Right forelimb (tissue), 1 donor: ENCODE measurements at regions not wholly inside any gene's neighbourhood (a gene's known extent, or its start where the extent isn't known, plus 50 kb on each side); places are given as distances from the start of the nearest gene placed in this dataset.
"Not testable (repeated sequence)": the region's sequence is repeated elsewhere in the genome, so short reads cannot be mapped to it uniquely, and the experiment has no call there.

Experiments
- DNase-seq: peaks from one replicate; pipeline ENCODE4 v3.0.0-alpha.2; 2018

DNA sequence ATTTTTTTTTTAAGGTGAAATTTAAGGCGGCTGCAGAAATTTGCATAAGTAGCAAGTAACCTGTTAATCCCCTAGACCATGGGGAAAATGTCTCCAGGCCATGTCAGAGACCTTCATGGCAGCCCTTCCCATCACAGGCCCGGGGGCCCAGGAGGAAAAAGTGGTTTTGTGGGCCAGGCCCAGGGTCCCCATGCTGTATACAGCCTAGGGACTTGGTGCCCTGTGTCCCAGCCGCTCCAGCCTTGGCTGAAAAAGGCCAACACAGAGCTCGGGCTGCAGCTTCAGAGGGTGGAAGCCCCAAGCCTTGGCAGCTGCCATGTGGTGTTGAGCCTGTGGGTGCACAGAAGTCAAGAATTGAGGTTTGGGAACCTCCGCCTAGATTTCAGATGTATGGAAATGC, 218.3 kb downstream of the KCNRG start:
- DNase-seq, result not testable (repeated sequence)

DNA sequence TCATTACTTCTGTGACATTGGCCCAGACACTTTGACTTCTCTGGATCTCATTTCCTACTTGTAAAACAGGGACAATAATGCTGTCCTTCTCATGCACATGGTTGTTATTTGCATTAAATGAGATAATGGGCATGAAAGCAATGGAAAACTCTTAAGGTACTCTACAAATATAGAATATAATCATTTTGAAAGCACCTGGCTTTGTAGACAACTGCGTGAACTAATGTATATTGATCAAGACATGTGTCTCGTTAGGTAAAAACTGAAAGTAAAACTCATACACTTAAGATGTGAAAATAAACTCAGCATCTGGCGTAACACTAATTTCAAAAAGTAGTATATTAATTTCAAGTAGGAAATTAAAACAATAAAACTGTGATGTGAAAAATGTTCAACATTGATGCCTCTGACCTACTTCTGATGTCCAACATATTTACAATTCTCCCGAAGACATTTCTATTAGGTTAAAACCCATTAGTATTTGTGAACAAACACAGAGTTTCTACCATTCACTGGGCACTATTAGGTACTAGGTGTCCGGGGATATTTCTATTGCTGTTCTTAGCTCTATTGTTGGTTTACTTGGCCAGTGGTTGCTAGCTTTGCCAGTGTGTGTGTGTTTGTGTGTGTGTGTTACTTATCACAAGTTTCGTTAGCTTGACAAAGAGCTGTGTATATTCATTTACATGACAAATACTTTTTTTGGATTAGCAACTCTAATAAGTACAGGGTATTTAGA, 220.5 kb downstream of the KCNRG start:
- no peak for DNase-seq

DNA sequence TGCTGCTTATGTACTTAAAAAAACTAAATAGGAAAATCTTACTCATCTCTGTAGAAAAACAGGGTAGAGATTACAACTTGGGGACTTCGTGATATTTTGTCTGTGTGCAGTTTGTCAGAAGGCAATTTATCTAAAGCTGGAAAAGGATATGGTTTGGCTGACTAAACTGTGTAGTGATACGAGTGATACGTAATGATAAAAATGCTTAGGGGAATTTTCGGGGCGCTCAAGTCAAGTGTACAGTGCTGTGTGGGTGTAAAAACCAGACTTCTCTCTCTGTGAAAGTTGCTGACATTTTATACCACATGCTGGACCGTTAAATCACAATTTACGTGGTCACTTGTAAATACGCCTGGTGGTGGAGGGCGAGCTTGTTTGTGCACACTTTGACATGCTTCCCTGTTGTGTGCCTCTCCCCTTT, 221.7 kb downstream of the KCNRG start:
- DNase-seq, result no peak

DNA sequence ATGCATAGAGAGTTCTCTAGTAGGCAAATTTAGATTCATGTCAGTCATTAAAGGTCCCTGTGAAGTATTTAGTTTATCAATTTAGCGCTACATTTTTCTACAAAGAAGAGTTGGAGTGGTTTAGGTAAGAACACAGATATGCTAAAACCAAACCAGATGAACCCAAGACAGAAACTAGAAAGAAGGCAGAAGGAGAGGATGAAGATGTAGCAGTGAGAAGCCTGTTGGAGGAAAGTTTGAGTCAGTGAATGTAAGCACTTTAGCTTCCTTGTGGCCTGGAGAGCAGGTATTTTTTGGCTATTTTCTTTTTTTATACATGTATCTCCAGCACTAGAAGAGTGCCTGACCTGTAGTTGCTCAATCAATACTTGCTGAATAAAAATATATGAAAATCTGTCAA, 223.7 kb downstream of the KCNRG start:
- no peak for DNase-seq

DNA sequence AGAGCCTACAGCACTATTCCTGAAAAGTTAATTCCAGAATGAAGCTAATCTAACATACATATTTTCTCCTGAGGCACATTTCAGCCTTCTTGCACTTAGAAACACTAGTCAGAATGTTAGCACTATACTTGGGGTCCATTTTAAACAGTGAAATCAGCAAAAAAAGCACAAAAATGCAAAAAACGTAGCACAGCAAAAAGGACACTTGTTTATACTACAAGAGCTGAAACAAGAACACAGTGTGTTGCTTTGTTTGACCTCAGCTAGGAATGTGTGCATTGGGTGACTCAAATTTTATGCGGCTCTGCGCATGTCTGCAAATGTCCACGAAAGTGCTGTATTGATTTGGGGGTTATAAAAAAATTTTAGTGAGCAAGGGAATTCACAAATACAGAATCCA, 226.2 kb downstream of the KCNRG start:
- no peak for DNase-seq

DNA sequence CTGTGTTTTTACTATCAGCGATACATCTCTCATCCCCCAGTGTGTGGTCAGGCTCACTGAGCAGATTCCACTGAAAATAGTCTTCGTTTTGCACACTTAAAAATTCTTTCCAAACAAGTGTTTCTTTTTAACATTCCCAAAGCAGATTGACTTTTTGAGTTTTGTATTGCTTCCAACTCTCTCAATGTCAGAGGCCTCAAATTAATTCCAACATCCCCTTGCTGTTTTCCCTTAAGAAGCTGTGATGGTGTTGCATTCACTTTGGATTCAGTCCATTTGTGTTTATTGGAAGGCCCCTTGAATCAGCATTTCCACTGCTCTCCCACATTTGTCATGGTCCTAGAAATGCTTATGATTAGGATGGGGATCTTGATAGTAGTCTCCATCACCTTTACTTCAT, 228.7 kb downstream of the KCNRG start:
- DNase-seq, result no peak

DNA sequence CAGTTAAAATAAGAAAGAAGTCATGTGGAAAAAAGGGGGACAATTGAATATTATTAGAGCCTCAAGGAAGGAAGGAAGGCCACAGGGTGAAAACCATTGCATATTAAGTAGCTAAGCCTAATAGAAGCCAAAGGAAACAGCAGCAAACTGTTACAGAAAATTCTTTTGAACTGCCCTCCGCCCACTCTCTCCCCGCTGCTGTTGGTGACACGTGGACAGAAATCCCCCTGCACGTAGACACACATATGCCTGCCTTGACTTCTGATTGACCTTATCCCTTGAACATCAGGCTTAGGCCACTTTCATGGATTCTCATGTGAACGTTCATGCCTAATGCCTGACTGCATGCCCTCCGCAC, 229.1 kb downstream of the KCNRG start:
- no peak for DNase-seq

DNA sequence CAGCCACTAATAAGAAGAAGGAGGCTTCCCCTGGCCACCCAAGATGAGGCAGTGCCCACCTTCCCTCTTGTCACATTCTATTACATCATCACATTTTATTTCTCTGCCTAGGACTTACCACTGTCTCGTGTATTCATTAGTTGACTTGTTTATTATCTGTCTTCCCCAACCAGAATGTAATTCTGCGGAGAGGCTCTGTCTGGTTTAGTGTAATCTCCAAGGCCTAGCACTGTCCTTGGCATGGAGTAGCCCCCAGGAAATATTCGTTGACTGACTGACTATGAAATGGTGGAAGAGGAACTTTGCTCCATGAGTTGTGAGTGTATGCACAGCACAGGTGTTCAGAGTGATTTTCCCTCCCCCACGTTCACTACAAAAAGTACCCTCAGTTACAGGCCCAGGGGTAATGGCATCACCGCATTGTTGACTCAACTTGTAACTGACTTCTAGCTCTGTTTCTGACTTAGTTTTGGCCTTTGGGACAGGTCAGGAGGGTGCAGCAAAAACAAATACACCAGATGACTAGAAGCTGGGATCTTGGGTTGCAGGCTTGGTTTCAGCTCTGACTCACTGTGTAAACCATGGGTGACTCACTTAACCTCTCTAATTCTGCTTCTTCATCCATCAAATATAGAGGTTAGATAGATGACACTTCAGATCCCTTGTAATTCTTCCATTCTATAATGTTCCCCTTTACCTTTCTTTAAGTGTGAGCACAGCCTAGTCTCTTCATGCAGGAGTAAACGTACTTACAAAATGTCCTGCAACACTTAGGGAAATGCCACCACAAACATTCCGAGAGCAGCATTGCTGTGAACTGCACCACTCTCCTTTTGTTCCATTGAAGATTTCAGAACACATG, 229.7 kb downstream of the KCNRG start:
- DNase-seq, result no peak

DNA sequence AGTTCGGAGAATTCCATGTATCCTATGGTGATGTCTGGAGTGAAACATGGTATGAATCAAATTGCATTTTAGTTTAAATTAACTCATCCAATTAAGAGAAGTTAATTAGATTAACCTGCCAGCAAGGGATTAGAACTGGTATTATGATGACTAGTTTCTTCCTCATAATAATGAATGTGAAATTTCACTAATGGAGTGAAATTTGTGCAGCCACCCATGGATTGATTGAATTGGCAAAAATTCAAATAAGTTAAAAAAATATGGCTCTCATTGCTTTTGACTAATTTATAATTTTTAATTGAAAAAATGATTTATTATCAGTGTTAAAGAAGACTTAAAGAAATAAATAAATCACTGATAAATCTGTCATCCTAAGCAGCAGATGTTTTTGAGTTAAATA, 232.0 kb downstream of the KCNRG start:
- no peak for DNase-seq

DNA sequence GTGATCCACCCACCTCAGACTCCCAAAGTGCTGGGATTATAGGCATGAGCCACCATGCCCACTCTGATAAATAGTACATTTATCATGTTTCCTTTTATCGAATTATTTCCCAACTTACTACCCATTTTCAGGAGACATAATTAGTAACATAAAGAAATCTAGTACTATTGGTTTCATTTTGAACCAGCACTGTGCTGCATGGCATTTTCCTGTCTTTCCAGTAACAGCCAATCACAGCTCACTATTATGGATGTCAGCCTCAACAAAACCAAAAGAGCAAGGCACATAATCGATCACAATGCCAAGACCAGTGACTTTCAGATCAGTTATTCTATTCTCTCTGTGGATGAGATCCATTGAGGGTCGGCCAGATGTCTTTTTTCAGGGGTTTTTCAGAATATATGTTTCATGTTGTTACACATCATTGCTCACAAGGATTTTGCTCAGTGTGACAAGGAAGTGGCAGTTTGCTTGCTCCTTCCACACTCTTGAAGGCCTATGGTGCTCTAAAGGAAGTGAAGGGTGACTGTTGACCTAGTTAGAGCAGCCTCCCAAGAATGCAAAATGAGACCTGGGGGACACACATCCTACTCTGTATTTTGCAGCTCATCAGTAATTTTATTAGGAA, 233.4 kb downstream of the KCNRG start:
- no peak for DNase-seq

DNA sequence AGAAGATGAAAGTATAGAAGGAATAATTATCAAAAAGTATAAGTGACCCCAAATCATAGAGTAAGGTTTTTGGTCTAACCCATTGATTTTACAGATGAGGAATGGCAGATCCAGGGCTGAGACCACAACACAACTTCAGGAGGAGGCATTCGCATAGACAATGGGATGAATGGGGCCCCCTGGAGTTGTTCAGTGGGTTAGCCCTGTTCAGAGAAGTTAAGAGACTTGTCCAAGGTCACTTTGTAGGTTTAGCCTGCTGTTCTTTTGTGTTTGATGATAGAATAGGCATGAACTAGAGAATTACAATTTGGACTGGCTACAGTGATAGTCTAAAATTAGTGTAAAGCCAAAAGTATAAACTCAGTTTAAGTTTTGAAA, 233.9 kb downstream of the KCNRG start:
- DNase-seq, result no peak

DNA sequence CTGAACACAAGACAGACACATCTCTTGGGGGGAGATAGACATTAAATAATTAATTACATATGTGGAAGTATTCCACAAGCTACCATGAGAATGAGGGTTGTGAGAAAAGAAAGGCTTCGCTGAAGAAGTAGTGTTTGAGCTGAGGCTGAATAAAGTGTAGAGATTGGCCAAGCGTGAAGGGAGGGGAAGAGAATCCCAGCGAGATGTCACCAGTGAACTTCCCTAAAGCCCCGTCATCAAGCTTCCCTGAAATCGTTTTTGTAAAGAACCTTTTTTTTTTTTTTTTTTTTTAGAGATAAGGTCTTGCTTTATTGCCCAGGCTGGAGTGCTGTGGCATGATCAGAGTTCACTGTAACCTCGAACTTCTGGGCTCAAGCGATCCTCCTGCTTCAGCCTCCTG, 235.2 kb downstream of the KCNRG start:
- no peak for DNase-seq

DNA sequence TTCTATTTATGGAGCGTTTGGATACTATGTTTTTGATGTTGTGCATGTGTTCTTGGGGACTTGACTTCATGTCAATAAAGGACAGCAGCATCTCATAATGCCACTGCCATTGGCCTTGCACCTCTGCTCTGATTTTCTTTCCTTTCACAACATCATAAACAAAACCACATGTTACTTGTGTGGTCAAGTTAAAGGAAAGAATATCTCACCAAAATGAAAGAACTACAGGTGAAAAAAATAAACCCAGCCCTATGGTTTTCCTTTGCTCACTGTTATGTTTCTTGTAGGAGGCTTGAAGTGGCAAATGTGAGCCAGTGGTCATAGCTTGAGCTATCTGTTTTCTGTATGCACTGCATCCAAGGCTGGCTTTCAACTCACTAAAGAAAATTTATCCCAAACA, 240.4 kb downstream of the KCNRG start:
- DNase-seq, result no peak

DNA sequence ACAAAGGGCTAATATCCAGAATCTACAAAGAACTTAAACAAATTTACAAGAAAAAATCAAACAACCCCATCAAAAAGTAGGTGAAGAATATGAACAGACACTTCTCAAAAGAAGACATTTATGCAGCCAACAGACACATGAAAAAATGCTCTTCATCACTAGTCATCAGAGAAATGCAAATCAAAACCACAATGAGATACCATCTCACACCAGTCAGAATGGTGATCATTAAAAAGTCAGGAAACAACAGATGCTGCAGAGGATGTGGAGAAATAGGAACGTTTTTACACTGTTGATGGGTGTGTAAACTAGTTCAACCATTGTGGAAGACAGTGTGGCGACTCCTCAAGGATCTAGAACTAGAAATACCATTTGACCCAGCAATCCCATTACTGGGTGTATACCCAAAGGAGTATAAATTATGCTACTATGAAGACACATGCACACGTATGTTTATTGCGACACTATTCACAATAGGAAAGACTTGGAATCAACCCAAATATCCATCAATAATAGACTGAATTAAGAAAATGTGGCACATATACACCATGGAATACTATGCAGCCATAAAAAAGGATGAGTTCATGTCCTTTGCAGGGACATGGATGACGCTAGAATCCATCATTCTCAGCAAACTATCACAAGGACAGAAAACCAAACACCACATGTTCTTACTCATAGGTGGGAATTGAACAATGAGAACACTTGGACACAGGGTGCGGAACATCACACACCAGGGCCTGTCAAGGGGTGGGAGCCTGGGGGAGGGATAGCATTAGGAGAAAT, 241.5 kb downstream of the KCNRG start:
- not testable (repeated sequence) for DNase-seq

DNA sequence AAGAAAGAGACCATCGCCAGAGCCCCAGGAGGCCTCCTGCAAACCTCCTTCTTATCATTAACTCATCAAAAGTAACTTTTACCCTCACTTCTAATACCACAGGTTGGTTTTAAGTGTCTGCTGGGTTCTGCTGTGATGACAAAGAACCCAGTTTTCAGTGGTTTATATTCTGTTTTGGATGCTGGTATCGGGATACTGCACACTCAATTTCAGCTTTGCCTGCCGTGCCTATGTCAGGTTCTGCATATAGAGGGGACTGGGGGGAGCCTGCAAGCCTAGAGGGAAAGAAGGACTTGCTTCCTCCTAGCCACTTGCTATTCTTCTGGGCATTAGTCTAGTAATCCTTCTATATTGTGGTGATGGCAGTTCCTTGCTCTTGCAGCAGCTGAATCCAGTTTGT, 242.4 kb downstream of the KCNRG start:
- no peak for DNase-seq

DNA sequence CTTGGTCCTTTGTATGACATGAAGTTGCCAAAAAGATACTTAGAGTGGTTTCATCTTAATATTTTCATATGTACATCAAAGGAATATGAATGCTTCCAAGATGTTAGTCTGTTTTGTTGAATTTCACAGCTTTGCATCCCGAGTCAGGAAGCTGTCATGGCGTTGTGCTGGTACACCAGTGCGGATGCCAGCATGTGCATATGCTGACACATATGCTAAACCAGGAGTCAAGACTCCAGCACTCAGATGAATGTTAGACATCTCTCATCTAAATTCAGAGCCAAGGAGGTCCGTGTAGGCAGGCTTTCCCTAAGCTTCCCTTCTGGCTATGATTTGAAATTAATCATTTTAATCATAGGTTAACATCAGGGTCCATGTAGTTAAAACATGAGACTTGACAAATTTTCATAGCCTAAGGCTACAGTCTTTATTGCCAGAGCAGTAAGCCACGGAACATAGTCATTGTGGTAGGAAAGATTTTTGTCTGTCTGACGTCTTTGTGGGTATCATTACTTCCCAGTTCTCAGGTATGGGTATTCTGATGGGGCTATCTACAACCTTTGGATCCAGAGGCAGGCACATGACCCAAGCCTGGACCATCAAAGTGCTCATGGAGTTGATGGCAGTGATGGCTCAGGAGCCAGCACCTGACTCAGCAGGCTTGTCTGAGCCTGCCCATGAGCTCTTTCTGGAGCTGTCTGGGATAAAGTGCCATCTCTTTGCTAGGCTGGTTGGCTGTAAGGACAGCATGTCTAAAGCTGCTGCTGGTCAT, 246.1 kb downstream of the KCNRG start:
- DNase-seq, result no peak

DNA sequence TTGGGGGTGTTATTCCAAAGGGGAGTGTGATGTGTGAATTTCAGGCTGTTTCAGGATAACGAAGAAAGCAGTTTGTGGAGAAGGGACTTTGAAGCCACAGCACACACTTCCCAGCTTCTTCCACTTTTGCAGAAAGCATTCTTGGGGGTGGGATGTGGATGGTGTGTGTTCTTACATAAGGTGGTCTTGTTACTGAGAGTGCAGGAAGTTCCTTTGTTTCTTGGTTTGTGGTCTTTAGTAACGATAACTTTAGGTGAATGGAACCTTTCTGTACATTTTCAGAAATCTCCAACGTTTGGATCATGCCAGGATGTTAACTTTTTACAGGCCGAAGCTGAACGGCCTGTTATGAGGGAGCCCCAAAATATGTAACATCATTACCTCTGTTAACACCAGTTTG, 251.8 kb downstream of the KCNRG start:
- no peak for DNase-seq

DNA sequence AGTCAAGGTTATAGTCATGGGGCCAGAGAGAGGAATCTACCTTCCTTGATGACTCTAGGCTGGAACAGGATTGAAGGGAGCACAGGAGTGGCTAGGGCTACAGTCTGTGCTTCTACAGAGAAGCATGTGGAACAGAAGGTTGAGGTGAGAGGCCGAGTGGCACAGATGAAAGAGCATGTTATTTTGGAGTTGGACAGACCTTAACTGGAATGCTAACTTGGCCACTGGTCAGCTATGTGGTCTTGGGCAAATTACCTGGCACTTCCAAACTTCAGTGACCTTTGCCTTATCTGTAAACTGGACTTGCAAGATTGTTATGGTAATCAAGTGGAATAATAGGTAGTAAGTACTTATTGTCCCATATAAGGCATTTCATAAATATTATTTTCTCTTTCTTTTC, 252.7 kb downstream of the KCNRG start:
- no peak for DNase-seq

DNA sequence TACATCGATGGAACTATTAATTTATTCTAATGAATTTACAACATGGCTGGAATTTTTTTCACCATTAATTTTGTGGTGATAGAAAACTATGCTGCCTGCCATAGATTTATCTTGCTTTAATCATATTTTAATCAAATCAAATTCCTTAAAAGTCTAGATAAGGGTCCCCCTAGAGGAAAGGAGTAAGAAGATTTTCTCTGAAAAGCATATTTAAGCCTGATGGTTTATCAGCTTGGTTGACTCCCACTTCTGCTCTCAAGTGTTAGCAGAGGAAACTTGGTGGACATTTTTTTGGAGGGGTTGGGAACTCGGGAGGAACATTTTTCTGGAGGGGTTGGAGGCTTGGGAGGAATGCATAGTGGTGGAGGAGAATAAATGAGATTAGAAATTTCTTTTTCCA, 253.3 kb downstream of the KCNRG start:
- DNase-seq, result no peak

DNA sequence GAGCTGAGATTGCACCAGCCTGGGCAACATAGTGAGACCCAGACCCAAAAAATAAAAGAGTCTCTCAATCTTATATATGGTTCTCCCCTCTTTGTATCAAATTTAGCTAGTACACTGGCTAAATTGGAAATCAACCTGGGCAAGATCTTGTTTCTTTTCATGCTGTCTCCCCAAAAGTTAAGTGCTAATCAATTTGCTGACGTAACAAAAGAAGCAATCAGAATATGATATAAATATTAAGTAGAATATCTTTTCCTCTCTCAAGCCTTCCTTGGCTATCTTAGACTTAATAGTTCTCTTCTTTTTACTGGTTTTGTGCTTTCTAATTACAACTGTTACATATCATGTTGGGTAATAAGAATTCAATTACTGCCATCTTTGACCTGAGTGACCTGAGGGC, 258.9 kb downstream of the KCNRG start:
- DNase-seq, result no peak

DNA sequence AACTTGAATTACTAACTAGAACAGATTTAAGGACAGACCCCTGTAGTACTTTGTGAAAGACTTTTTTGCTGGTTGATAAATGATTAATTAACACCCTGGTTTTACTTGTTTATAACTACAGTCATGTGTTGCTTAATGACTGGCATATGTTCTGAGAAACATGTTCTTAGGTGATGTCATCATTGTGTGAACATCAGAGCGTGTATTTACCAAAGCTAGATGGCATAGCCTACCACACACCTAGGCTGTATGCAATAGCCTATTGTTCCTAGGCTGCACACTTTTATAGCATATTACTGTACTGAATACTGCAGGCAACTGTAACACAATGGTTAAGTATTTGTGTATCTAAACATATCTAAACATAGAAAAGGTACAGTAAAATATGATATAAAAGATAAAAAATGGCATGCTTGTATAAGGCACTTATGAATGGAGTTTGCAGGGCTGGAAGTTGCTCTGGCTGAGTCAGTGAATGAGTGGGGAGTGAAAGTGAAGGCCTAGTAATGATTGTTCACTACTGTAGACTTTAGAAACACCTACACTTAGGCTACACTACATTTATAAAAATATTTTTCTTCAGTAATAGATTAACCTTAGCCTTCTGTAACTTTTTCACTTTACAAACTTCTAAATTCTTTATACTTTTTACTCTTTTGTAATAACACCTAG, 260.3 kb downstream of the KCNRG start:
- DNase-seq, result no peak

DNA sequence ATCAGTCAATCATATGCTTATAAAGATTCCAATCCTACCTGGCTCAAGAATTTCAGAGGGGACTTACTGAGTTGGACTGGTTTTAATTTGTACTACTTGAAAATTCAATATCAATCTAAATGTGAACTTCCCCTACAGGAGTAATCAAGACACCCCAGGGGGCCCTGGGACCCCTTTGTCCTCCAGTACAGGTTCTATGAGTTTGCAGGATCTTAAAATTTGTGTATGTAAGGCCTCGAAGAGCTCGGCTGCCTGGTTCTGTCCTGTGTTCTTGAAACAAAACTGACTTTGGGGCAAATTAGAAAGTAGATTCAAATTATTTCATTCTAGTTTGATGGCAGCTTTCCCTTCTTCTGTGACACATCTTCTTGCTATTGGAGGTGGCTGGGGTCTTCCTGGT, 261.3 kb downstream of the KCNRG start:
- no peak for DNase-seq
